NCI-H146 treated with DMSO at 0.1 percent for 48 hours (cell line): ENCODE measurements at regions not wholly inside any gene's neighbourhood (a gene's known extent, or its start where the extent isn't known, plus 50 kb on each side); places are given as distances from the start of the nearest gene placed in this dataset.

ENCODE experiments used
- DNase-seq: peaks from one replicate; lab custom pipeline; 2025; ENCODE audit not compliant: unreplicated experiment; lab: John Stamatoyannopoulos, UW

DNA sequence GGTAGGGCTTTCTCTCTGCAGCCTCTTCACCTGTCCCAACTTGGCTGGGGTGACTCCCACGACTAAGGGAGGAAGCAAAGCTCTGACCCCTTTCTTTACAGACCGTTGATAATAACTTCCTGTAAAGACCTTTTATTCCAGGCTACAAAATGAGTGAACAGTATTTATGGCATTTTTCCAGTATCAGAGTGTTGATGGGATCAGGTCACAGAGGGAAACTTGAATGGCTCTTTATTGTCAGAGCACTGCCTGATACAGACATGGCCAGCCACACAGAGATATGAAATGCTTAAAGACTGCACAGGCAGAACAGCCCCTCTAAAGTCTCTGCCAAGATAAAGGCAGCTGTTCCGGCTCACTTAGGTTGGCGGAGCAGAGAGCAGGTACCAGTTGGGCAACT lies 1033.9 kb upstream of the NR2F2 start:
- DNase-seq, result no peak

GRCh38 chr15:95298729-95299128 lies 1031.8 kb upstream of the NR2F2 start:
- DNase-seq, result no peak

DNA sequence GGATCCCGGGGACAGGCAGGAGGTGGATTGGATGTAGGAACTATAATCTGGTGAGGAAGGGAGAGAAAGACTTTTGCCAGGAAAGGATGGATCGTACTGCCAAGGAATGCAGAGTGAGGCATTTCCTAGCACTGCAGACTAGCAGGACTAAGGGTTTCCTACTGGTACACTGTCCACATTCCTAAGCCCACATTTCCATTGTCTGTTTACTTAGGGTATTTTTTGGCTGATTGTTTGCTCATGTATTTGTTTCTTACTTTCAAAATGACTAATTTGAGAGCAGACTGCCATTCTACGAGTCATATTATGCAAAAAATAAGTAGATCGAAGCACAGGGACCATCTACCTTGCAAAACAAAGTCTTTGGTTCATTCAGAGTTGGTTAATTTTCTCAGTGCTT lies 1029.5 kb upstream of the NR2F2 start:
- DNase-seq, result no peak

GRCh38 chr15:95302206-95302605 lies 1028.3 kb upstream of the NR2F2 start:
- no peak for DNase-seq

DNA sequence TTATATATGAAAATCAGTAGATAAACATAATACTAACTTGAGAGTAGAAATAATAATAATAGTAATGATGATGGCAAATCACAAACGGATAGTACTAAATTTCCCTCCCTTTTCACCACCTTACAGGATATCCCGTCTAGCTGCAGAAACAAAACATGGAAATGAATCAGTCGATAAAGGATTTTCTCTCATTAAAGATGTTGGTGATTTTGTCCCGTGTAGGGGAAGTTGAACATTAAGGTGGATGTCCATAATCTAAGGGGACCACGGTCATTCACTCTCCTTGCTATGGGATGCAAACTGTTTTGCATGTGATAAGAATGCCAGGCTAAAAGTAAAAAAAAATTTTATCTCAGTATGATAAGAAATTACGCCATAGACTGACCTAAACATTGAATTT lies 1027.7 kb upstream of the NR2F2 start:
- DNase-seq, result no peak

- no peak for DNase-seq
These were observed 1026.8 kb upstream of the NR2F2 start for GRCh38 chr15:95303713-95304112.

DNA sequence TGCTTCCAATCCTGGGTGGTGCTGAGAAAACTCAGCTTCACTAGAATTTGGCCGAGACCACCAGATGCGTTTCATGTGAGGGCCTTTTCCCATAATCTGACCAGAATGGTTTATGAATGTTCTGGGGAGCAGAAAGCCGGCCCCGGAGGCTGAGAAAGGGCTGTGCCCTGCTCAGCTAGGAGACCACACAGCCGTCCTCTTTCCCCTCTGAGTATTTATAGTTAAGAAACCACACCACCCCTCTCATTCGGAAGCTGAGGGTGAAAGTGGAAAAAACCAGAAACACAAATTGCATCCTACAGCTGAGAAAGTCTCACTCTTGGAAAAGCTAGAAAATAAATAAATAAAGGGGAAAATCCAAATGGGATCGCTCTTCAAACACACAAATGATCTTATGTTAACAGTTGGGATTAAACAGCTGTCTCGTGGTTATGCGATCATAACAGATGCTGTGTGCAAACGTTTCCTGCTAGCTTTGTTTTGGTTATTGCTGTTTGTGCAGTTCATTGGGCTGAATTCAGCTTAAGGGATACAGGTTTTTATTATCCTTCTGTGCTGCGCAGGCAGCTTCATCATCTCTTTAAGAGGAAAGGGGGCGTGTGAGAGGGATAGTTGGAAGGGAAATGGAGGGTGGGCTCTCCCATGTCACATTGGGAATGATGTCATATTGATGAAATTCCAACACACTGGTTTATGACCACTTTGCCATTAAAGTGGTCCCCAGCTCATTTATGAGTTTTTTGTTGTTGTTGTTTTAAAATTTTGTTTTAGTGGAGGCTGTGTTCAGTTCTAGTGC lies 1026.2 kb upstream of the NR2F2 start:
- DNase-seq, result no peak

DNA sequence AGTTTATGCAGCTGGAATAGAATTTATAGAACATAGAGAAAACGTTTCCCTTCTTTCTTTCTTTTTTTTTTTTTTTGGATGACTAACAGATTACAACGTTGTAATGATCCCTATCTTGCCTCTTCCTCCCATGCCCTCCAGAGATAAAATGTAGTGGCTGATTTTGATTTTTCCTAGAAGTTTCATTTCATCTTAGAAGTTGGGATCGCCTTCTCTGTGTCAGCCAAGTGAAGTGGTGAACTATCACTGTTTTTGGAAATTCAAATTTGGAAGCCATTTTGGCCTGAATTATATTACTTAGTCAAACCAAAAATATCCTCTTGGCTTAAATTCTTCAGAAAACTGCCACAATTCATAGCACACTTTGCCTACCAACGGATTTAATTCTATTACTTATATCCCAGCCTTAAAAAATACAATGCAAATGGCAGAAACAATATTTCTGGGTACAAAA lies 1025.5 kb upstream of the NR2F2 start:
- no peak for DNase-seq

GRCh38 chr15:95307115-95307514 lies 1023.4 kb upstream of the NR2F2 start:
- DNase-seq, result no peak

GRCh38 chr15:95319242-95319641 lies 1011.3 kb upstream of the NR2F2 start:
- DNase-seq, result no peak

DNA sequence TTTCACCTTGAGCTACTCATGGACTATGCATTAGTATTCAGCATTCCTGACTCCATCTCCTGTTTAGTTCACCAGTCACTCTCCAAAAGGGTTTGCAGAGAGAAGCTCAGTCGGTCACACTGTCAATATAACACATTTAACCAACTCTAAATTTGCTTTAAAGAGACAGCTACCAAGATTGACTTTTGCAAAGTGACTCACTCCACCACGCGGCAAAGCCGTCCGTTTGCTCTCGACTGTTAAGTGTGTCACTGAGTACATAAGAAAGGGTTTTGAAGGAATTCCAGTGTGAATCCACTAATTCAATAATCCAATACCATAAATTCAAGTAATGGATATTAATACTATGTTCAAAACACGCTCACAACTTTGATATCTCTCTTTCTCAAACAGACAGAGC lies 1006.7 kb upstream of the NR2F2 start:
- no peak for DNase-seq

- DNase-seq, result no peak
These were observed 1005.8 kb upstream of the NR2F2 start for GRCh38 chr15:95324656-95325055.

GRCh38 chr15:95325763-95326404 lies 1004.6 kb upstream of the NR2F2 start:
- no peak for DNase-seq

DNA sequence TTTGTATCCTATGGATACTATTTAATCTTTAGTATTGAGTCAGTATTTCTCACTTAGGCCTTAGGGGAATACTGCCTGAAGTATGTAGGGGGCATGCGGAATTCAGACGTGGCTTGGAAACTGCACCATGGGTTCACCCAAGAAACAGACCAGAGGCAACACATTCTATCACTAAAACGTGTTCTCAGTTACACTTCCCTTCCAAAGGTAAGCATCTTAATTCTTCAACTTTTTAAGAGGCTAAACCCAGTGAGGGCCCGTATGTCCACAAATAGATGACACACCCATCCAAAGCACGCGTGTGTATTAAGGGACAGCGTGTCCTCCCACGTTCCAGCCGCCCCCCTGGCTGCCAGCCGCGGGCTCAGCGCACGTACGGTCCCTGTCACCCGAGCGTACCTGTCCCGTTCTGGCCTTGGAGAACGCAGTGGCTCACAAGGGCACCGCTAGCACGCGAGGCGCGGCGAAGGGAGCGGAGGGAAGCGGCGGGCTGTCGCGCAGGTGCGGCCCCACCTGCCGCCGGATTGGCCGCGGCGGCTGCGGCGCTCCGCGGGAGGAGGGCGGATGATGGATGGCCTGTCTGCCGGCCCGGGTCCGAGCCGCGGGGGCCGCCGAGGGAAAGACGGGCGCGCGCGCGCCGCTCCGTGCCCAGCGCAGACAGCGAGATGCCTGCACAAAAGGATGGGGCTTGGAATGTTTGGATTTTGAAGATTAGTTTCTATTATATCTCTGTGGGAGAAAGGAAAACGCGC lies 1003.9 kb upstream of the NR2F2 start:
- no peak for DNase-seq

- DNase-seq, result no peak
These were observed 1003.3 kb upstream of the NR2F2 start for GRCh38 chr15:95327183-95327525.

DNA sequence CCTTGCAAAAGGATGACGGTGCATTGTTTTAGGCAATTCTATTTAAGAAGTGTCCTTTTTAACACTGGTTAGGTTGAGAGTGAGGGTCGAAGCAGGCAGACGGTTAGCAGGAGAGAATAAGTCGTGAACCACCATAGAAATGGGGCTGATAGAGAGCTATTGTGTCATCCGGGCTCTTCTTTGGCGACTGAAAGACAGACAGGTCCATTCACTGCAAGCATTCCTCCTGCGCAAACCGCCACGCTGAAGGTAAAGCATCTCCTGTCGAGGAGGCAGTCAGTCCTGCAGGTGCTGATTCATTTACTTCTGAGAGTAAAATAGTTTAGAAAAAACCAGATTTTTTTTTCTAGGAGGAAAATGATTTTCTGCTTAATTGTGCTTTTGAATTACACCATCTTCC lies 1002.8 kb upstream of the NR2F2 start:
- no peak for DNase-seq

DNA sequence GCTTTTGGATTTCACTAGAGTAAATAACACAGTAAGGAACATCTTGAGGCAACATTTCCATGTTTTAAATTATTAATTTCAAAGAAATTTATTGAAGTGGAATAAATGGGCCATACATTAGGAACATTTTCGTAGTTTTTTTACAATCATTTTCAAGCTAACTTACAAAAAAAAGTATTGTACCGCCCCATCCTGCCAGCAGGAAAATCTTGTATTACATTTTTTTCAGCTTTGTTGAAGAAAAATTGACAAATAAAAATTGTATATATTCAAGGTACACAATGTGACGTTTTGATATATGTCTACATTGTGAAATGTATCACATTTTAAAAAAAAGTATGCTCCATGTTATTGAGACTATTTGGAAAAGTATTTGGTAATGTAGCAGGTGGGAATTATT lies 1001.9 kb upstream of the NR2F2 start:
- no peak for DNase-seq

DNA sequence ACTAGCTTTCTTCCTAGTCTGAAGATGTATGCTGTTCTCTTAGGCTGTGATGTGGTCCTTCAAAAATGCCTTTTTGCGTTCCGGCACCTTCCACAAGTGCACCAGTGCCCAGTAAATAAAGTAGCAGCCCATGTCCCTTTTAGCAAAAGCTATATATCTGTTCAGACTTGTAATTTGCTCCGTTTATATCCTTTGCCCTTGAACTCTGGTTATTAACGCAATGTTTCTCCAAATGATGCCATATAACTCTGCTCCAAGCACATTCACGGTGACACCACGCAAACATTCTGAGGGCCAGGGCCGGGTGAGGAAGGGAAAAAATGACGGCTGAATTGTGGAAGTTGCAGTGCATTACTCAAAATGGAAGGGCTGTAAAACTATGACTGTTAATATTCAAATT lies 1001.1 kb upstream of the NR2F2 start:
- no peak for DNase-seq

- no peak for DNase-seq
These were observed 988.8 kb upstream of the NR2F2 start for GRCh38 chr15:95341686-95342085.

GRCh38 chr15:95345867-95346266 lies 984.6 kb upstream of the NR2F2 start:
- DNase-seq, result no peak

DNA sequence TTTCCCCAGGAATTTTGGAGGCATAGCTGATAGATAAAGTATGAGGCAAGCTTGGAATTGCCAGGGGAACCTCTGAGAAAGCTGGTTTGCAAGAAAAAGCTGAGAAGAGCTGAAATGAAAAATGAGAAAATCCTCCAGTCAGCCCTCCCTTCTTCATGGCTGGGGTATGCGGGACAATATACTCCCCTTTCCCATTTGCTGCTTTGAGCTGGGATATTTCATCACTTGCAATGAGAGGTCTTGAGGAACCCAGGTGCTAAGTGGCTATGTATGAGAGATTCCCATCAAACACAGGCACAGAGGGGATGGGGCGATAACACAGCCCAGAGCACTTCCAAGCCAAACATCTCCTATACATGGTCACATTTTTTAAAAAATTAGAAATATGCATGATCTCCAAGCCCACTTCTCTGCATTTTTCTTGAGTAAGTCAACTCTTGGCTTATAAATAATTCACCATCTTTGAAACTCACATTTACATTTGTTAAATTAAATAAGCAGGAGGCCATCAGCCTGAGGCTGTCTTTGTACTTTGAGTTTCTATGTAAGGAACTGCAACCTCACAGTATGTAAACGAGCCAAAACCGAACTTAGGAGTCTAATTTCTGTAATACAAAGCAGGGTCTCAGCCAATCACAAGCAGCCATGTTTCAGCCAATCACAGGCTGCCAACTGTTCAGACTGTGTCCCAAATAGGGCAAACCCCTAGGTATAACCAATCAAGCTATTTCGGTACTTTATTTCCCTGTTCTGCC lies 983.6 kb upstream of the NR2F2 start:
- DNase-seq, result no peak
